Epithelial cell of prostate (primary cell): ENCODE measurements at regions not wholly inside any gene's neighbourhood (a gene's known extent, or its start where the extent isn't known, plus 50 kb on each side); places are given as distances from the start of the nearest gene placed in this dataset.

ENCODE experiments used
- DNase-seq: peaks from one replicate; pipeline ENCODE4 v3.0.0-alpha.2; 2011; ENCODE audit warnings: low read depth, low spot score
- H3K27ac ChIP-seq: fragments of 450-650 bp; 2 replicates; pipeline ENCODE4 v1.5.1; 2017; ENCODE audit warnings: mild to moderate bottlenecking

GRCh38 chr12:25013061-25013460 is 64.2 kb upstream of the BCAT1 start:
- DNase-seq: no peak
- no peak overlapping the region for H3K27ac ChIP-seq

- no peak overlapping the region for H3K27ac ChIP-seq
- DNase-seq: no peak
These were observed 60.7 kb upstream of the BCAT1 start for GRCh38 chr12:25009496-25010092.

- no peak for DNase-seq
- H3K27ac ChIP-seq: no peak overlapping the region
These were observed 56.5 kb upstream of the BCAT1 start for GRCh38 chr12:25005376-25005775.

DNA sequence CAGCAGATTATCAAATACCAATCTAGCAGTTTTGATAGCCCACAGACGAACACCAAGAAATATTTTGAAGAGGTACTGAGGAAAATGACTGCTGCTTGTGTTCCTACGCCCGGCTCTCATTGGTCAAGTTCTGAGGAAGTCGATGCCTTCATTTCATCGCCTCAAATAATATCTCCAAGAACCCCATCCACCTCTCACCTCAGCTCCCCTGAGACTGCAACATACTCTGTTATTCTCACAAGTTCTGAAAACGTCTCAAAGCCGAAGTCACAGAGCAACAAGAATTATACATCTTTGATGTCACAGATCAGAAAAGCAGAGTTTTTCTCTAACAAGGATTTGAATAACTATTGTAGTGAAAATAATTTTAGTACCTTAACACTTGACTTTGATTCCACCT is 55.5 kb upstream of the BCAT1 start:
- no peak overlapping the region for H3K27ac ChIP-seq
- no peak for DNase-seq

- H3K27ac ChIP-seq: no peak overlapping the region
- no peak for DNase-seq
These were observed 52.4 kb upstream of the BCAT1 start for GRCh38 chr12:25001311-25001710.
